SU-DHL-6 (cell line): ENCODE measurements at regions not wholly inside any gene's neighbourhood (a gene's known extent, or its start where the extent isn't known, plus 50 kb on each side); places are given as distances from the start of the nearest gene placed in this dataset.
"Not testable (repeated sequence)": the region's sequence is repeated elsewhere in the genome, so short reads cannot be mapped to it uniquely, and the experiment has no call there.

ENCODE experiments used
- EZH2phosphoT487 ChIP-seq: fragments of 200-600 bp; sonication (generic), shearing (Covaris generic); conservative IDR thresholded peaks from 2 replicates; pipeline ENCODE4 v1.6.1; 2018; ENCODE audit warnings: mild to moderate bottlenecking, antibody characterized with exemption, low read length, moderate library complexity, mixed read lengths
- TF ChIP-seq, protein P1 (sequence below): fragments of 200-600 bp; sonication (generic); IDR thresholded peaks from one replicate; pipeline ENCODE4 v1.5.1; 2017; ENCODE audit warnings: antibody characterized with exemption, mild to moderate bottlenecking, low read length, moderate library complexity; ENCODE audit not compliant: insufficient read depth, poor library complexity, severe bottlenecking

DNA sequence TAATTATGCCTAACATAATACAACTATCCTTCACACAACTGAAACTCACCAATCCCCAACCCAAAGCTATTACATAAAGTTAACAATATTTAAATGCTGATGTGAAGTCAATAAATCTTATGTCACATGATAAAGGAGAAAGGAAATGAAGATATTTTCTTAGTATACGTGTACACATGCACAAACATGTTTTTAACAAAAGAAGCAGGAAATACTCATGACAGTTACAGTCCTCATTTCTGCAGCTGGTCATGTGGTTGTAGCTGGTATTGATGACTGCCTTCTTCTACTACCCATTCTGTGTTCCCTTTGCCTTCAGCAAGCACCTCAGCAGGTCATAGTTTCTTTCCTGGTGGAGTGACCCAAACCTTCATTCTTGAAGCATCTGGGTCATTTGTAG lies 165.0 kb downstream of the EPM2A start:
- TF ChIP-seq, protein P1, sequence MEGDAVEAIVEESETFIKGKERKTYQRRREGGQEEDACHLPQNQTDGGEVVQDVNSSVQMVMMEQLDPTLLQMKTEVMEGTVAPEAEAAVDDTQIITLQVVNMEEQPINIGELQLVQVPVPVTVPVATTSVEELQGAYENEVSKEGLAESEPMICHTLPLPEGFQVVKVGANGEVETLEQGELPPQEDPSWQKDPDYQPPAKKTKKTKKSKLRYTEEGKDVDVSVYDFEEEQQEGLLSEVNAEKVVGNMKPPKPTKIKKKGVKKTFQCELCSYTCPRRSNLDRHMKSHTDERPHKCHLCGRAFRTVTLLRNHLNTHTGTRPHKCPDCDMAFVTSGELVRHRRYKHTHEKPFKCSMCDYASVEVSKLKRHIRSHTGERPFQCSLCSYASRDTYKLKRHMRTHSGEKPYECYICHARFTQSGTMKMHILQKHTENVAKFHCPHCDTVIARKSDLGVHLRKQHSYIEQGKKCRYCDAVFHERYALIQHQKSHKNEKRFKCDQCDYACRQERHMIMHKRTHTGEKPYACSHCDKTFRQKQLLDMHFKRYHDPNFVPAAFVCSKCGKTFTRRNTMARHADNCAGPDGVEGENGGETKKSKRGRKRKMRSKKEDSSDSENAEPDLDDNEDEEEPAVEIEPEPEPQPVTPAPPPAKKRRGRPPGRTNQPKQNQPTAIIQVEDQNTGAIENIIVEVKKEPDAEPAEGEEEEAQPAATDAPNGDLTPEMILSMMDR: not testable (repeated sequence)
- TF ChIP-seq EZH2phosphoT487: not testable (repeated sequence)
